ENCODE measurements at regions not wholly inside any gene's neighbourhood (a gene's known extent, or its start where the extent isn't known, plus 50 kb on each side); places are given as distances from the start of the nearest gene placed in this dataset.

DNA sequence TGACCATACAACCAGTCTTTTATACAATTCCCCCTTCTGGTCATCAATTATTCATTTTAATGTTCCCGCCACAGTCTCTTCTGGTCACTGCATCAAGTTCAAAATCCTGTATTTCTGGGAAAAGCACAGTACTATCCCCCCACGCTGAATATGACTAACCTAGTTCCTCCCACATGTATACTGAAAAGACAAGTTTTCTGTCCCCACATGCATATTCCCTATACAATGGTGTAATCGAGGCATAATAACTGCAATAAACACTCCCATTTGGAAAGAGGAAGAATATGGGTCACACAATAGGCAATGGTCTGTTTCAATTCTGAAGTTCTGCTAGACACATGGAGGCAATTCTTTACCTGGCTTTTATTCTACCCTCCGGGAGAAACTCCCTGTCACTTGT, 344.9 kb downstream of the EFNA5 start:
- no peak for DNase-seq (ENCODE audit: low spot score)

DNA sequence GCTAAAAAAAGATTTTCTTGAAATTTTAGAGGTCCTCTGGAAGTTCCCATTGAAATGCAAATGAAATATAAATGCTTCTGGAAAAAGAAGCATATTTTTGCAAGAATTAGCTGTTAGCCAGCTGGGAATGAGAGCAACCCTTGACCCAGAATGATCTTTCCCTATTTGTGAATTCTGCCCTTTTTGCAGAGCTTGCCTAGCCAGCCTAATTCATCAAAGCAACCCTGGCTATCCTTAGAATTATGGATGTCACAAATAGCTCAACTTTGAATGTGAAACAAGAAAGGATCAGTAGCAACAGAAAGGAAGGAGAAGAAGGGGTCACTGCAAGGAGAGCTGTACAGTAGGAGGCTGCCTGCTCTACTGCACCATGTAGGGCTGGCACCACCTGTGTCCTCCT, 345.9 kb downstream of the EFNA5 start:
- DNase-seq (ENCODE audit: low spot score) = no peak

DNA sequence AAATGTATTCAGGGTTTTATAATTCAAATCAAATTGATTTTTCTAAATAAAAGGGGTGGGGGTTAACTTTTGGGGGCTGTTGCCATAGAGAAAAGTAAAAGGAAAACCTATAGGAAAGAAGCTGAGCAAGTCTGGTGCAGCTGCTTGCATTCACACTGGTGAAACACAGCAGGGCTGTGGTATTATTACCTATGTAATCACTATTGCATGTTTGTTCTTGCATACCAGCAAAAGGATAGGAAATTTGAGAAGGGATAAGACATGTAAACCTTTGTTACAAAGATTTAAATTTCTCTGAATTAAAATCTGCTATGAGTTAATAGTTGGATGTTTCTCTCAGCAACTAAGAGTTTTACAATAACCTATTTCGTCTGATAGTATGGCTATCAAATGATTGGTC, 346.7 kb downstream of the EFNA5 start:
- no peak for DNase-seq (ENCODE audit: low spot score)

DNA sequence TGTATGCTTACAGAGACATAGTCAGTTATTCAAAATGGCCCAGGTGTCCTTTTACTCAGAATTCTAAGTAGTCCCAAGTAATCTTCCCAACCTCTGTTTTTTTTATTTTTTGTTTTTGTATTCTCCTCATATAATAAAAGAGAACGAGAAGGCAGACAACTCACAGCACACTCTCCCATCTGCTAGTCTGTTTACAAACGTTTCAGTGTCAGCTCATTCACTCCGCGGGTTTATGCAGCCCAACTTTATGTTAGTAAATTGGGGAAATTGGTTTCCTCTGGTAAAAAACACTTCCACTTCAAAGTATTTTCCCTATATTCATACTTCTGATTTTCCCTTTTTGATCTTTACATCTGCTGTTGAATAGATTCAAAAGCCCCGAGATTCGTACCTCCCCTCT, 347.2 kb downstream of the EFNA5 start:
- no peak for DNase-seq (ENCODE audit: low spot score)

DNA sequence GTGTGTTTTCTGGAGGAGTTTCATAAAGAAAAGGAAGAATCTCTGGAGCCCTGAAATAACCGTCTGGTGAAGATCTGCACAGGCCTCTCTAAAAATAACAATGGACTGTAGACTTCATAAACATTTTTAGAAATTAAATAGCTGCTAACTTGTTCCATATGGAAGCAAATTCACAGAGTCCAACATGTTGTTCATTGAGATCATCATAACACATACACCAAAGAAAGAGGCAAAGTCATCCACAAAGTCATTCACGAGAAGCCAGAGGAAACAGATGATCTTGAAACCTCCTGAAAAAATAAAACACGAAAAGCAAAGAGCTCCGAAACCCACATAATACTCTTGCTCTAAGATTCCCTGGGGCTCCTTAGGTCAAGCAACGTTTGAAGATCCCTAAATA, 347.8 kb downstream of the EFNA5 start:
- DNase-seq (ENCODE audit: low spot score) = no peak

DNA sequence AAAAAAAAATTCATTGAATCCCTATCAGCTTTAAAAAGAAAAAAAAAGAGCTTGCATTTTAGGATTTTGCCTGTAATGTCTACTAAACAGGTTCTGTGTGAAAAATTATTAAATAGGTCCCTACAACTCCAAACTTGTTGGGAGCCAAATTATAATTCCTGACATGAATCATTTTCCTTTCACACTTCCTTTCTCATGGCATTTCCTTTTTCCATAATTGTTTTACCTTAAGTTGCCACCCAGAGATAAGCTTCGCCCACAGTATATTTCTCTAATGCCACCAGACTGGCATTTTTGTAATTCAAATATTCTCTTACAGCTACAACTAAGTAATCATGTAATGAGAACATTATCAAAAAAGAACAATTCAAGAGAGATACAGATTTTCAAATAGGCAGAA, 348.8 kb downstream of the EFNA5 start:
- no peak for DNase-seq (ENCODE audit: low spot score)

DNA sequence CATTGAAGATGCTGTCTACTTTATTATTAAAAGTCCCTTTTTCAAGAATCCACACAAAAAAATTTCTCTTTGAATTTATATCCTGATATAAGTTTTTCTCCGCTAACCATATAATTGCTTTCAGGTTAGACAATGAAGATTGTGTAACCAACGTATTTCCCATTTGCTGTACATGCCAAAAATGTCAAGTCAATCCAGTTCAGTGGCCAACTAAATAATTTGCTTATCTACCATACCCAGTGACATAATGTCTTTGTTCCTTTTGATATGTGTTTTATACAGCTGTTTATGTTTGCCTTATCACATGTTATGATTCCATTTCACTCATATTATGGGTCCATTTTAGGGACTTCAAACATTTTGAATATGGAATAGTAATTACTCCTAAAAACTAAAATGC, 349.9 kb downstream of the EFNA5 start:
- DNase-seq (ENCODE audit: low spot score) = no peak

DNA sequence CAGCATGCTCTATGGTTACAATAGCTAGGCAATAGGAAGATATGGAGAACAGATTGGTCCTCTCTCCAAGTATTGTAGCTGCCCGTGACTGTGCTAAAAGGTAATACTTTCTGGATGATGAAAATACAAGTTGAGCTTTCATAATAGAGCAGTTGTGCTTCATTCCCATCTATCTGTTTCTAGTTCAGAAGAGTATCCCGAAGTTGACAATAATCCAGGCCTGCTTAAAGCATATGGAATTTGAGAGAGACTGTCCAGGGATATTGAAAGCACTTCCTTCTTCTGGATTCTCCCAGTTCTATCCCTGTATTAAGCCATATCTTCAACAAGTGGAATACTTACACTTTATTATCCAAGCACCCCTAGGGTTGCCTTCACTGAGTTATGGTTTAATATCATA, 350.4 kb downstream of the EFNA5 start:
- no peak for DNase-seq (ENCODE audit: low spot score)

DNA sequence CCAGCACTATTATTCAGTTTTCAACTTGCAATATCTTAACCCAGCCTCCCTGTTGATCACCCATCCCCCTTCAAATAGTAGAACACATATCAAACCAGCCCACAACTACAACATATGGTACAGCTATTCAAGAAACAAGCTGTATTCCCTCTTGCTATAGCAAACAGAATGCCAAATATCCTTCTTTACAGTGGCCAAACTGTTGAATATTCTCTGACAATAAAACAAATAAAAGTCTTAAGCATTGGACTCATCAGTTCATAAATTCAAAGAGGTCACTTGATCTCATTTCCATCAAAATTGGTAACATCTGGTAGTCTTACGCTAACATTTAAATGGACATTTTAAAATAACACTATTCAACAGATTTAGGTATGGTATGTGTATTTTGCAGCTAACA, 350.8 kb downstream of the EFNA5 start:
- DNase-seq (ENCODE audit: low spot score) = no peak

DNA sequence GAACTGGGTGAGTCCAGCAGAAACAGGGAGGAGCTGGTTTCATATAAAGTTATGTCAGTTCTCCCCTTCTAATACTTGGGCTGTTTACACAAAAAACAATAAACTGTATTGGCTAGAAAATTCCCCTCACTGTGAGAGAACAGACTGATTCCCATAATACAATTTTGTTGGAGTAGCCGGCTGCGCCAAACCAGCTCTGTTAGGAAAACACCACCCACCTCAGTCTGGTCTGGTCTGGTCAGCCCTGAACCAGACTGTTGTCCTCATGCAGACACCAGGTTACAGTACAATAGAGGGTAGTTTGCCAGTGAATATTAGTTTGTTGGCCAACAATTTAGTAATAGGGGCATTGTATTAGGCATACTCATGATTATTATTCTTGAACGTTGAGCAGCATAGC, 356.4 kb downstream of the EFNA5 start:
- DNase-seq (ENCODE audit: low spot score) = no peak

DNA sequence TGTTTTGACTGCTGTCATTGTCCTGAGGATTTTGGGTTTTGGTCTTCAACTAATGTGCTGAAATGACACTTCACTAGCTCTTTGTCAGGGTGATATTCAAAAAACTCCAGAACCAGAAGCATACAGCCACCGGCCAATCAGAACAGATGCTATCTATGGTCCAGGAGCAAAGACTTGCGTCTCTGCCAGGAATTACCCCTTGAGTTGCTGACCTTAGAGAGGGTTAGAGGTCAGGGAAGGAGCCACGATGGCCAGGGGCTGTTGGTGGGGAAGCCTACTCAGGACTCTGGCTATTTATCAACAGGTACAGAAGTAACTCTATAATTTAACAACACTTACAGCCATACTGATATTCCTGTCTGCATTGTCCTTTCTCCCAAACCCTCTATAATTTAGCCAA, 356.8 kb downstream of the EFNA5 start:
- DNase-seq (ENCODE audit: low spot score) = no peak

DNA sequence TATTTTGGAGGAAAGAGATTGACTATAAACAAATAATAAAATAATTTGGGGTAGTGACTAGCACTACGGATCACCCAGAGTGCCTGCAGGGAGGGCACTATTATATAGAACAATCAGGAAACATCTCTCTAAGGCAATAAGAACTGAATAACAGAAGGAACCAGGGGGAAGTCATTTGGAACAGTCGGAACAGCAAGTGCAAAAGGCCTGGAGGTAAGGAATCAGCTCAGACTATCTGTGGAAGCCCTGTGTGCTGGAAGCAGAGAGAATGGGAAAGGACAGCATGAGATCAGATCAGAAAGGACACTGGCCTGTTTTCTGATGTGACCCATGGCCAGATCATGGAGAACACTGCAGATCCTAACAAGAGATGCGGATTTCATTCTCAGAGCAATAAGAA, 357.6 kb downstream of the EFNA5 start:
- no peak for DNase-seq (ENCODE audit: low spot score)

DNA sequence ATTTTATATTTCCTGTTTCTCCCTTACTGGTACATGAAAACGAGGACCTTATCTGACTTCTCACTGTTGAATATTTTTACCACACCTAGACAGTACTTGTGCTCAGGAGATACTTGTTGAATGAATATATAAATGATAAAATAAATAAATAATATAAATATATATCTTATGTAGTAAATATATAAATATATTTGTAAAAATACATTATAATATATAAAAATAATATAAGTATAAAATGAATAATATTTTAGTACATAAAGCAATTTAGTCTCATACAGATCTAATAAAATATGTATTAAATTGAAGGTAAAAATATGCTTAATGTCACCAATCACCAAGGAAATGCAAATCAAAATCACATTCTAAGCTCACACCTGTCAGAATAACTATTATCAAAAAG, 360.6 kb downstream of the EFNA5 start:
- no peak for DNase-seq (ENCODE audit: low spot score)

DNA sequence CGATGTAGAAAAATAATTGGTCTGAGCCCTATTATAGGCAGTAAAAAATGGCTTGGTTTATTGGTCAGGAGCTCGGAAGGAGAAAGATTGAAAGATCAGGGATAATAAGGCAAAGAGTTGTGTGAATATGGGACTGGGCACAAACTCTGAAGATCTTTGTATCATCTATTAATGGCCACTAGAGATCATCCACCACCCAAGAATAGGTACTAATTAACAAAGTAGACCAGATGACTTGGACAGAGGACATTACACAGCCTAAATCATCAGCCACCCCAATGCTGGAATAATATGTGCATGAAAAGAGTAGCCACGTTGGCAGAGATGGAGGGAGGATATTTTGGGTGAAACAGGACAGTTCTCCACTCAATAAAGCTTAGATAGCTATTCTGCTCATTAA, 364.1 kb downstream of the EFNA5 start:
- DNase-seq (ENCODE audit: low spot score) = no peak

DNA sequence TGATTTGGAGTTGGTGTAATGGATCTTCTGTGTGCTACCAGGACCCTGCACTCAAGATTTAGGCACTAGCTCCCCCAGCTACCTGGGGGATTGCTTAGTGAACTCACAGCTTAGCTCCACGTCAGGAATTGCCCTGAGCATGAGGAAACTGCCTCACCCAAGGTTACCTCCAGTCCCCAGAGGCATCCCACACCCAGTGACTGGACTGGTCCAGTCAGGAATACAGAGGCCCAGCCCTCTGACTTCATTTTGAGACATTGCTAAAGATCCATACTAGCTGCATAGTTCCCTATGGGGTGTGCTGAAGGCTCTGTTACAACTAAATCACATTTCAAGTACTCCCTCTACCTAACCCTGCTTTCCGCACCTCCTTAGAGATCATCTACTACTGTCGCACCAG, 364.7 kb downstream of the EFNA5 start:
- DNase-seq (ENCODE audit: low spot score) = no peak

DNA sequence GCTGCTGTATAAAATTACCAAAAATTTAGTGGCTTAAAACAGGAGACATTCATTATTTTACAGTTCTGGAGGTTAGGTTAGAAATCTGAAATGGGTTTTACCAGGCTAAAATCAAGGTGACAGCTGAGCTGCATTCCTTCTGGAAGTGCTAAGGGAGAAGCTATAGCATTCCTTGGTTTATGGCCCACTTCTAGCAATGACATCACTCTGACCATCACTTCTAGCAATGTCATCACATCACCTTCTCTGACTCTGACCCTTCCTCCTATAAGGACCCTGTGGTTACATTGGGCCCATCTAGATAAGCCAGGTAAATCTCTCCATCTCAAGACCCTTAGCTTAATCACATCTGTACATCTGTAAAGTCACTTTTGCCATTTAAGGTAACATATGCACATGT, 366.1 kb downstream of the EFNA5 start:
- DNase-seq (ENCODE audit: low spot score) = no peak

DNA sequence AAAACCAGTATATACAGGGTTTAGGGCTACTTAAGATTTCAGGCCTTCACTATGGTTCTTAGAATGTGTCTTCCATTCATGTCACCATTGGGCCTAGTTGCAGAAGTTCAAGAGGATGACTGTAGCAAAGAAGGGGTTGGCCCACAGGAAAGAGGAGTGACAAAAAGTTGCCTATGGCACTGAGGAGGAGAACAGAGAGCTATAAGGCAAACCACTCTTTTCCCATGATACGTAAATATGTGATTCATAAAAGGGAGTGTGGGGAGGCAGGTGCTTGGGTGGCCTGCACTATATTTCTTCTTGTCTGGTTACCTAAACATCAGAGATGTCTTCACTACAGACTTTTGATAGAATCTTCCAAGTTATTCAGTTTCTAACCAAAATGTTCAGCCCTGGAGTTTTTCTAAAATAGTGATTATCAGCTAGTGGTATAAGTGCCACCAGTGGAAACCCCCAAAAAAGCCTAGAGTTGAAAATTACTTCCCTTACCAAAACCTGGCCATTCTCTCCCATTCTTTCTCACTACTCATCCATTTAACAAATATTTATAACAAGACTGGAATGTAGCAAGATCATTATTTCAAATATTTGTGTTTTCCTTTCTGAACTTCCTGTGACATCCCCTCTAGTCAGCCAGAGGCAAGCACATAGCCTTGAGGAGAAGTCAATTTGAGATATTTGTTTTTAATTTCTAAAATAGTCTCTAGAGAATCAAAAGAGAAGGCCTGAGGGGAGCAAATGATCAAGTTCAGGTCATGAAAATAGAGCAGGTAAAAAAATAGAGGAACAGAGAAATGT, 367.4 kb downstream of the EFNA5 start:
- DNase-seq (ENCODE audit: low spot score) = no peak

DNA sequence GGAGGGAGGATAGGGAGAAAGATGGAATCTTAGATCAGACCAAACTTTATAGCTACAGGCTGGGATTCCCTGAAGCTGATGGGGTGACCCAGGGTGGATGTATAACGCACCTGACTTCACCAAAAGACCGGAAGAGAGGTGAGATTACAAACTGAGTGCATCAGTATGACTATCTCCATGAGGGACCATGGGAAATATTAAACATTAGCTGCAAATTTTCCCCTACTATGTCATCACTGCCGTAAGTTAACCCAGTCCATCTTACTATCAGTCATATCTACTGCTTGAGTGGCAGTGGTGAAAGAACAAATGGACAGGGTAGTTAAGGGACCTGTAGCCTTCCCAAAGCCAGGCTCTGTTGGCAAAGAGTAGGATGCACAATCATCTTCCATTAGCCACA, 368.3 kb downstream of the EFNA5 start:
- no peak for DNase-seq (ENCODE audit: low spot score)

DNA sequence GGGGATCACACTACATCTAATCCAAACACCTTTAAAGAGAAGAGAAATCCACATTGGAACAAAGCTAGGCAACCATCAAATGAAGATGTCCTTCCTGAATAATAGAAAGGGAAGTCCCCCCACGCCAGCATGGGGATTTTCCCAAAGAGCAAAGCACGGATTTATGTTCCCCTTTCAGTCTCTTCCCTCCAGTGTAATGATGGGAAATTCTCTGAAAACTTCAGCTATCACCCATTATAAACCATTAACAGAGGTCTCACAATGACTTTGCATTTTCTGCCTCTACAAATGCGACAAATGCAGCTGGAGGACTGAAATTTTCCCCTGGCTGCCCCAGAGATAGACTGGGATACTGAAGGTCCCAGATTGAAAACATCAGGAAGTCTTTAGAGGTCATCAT, 368.7 kb downstream of the EFNA5 start:
- no peak for DNase-seq (ENCODE audit: low spot score)

DNA sequence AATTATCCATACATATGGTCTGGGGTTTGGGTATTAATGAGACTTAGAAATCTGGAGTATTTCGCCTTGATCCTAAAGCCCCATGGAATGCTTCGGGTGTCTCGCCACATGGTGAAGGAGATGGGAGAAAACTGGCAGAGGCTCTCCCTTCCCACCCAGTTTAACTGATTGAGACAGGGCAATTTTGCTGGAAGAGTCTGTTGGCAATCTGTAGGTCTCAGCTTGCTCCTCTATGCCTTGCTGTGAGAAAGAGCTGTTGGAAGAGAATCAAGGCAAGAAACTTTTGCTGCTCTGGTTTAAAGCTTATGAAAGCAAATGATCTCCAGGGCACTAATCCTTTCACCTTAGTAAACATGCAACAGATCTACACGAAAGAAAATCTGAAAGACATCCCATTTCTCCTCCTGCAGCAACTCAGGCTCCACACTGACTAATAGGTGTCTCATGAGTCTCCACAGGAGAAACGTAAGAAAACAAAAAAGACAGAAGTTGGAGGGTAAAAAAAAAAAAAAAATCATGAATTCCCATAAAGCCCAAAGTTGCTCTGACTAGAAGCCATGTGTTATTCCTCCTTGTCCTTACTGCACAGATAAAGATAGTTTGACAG, 369.9 kb downstream of the EFNA5 start:
- no peak for DNase-seq (ENCODE audit: low spot score)

DNA sequence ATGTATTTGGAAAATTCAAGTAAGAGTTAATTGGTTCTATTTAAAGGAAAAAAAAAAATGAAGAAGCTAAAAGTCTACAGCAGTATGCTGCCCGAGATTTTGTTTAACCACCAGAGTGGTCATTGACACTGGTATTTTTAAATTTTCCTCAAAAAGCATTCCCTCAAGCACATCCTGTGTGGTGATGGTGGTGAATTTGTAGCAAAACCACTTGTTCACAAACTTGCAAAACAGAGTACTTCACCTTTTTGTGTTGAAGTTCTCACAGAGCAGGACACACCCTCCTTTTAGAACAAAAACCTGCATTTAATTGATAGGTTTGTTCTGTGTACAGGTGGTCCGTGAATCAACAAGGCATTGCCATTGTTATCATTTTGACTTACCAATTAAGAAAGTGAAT, 374.2 kb downstream of the EFNA5 start:
- DNase-seq (ENCODE audit: low spot score) = no peak

DNA sequence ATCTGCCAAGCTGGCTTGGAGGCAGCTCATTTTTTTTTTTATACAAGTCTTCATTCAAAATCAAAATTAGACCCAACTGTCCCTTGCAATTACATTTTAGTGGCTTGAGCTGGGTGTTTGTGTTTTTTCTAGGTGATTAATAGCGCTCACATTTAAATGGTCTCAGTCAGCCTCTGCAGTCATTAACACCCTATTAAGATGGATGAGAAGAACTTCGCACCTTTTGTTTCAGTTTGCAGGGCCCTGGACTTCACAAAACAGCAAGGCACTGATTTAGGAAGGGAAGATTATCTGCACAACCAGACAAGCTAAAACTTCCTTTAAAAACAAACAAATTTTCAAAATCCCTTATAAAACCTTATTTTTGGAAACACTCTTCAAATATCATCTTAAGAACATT, 374.8 kb downstream of the EFNA5 start:
- no peak for DNase-seq (ENCODE audit: low spot score)

DNA sequence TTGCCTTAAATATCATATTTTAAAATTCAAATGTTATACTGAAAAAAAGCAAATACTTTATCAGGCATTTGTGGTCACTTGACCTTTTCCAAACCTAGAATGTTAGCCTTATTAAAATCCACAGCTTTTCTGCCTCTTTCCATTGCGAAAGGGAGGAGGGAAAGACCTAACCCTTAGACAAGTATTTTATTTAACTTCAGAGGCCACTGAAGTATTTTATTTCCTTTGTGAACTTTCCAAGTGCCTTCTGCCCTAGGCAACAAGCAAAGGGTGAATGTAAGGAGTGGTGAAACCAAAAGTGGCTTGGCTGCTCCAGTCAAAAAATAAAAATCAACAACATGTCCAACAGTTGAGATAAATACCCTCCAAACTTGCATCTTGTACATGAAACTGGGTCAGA, 376.1 kb downstream of the EFNA5 start:
- DNase-seq (ENCODE audit: low spot score) = no peak

DNA sequence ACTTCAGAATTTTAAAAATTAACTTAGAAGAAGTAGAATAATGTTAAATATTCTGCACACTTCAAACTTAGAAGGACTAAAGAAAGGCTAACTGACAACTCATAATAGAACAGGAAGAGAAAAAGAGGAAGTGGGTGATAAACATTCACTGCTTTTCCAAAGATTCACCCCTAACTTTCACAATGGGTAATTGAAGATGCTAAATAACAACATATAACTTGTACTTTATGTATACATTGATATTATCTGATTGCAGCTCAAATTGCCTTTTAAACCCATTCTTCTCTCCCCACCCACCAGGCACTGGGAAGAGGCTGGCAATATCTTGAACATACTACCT, 376.6 kb downstream of the EFNA5 start:
- no peak for DNase-seq (ENCODE audit: low spot score)

All from COLO829 (cell line).